ENCODE measurements at regions not wholly inside any gene's neighbourhood (a gene's known extent, or its start where the extent isn't known, plus 50 kb on each side); places are given as distances from the start of the nearest gene placed in this dataset.

- H3K4me3 Mint-ChIP-seq: no peak overlapping the region
- intact Hi-C loops (cut with micrococcal nuclease): loop anchor here (1.0 to 5.0 kb wide), 5 partner anchors 14 to 528 kb away; no protein-coding TSS in a partner anchor
- H3K9me3 ChIP-seq (ENCODE audit: control extremely low read depth in 1 of 3, control insufficient read depth in 2 of 3, insufficient read depth in 1 of 3, low read length in 2 of 3): peaks cover 0 to 8% (median 0%) of the 10 kb centered on the region in 3 donors
- no peak for DNase-seq
- no peak overlapping the region for H3K4me3 ChIP-seq (ENCODE audit: control extremely low read depth in 1 of 5, extremely low read depth in 1 of 5, insufficient read depth in 1 of 5, low read depth in 2 of 5, low read length in 4 of 5)
- no peak overlapping the region for H3K4me2 ChIP-seq (replicated peaks; ENCODE audit: low read depth, low read length, poor library complexity, severe bottlenecking)
- H3K36me3 ChIP-seq (replicated peaks in 1 of 2; ENCODE audit: control extremely low read depth in 1 of 2, control insufficient read depth in 1 of 2, extremely low read depth in 1 of 2, insufficient read depth in 2 of 2, low read length in 1 of 2): no peaks in the 10 kb centered on the region
- peaks cover 19 to 27% of the 10 kb centered on the region in 2 donors for H3K4me1 ChIP-seq (ENCODE audit: control insufficient read depth in 2 of 2, insufficient read depth in 2 of 2, low read length in 2 of 2)
- no peak overlapping the region for H3K27ac ChIP-seq (ENCODE audit: low read length in 2 of 2)
- no peaks in the 10 kb centered on the region for H3K27me3 Mint-ChIP-seq
- H3K4me1 Mint-ChIP-seq: peaks cover 32% of the 10 kb centered on the region
- no peaks in the 10 kb centered on the region for H3K79me2 ChIP-seq (ENCODE audit: control insufficient read depth, insufficient read depth, low read length)
- ChIA-PET POLR2A (interaction anchor here (2.9 kb wide), 1 partner anchor 13 kb away, joined by 9 read pairs; no protein-coding TSS in a partner anchor), CTCF (interaction anchor here (1.0 to 2.1 kb wide), 5 partner anchors 13 to 163 kb away, joined by 3 to 10 read pairs (median 5); no protein-coding TSS in a partner anchor)
- no peak for ATAC-seq (ENCODE audit: low read depth)
- TF ChIP-seq EZH2 (IDR thresholded peaks at IDR 0.05; ENCODE audit: borderline replicate concordance, insufficient read depth, low read depth, low read length, poor library complexity, severe bottlenecking): no peak
- TF ChIP-seq CTCF (IDR thresholded peaks at IDR 0.05): no peak
- H4K20me1 ChIP-seq (ENCODE audit: control insufficient read depth, insufficient read depth, low read length, poor library complexity, severe bottlenecking): no peaks in the 10 kb centered on the region
- peak overlapping the region; percentile 28 for H3K27ac Mint-ChIP-seq
- WGBS (ENCODE audit: insufficient coverage): 93% methylated on average over 2 of the region's 4 CpGs
- no peak overlapping the region for H2AFZ ChIP-seq (ENCODE audit: insufficient read depth, low read depth, low read length, poor library complexity, severe bottlenecking)
- no peaks in the 10 kb centered on the region for H3K27me3 ChIP-seq (replicated peaks in 1 of 4; ENCODE audit: control extremely low read depth in 1 of 4, control insufficient read depth in 3 of 4, insufficient read depth in 4 of 4, low read length in 3 of 4)
- H3K9ac ChIP-seq (ENCODE audit: low read length): no peak overlapping the region
- H3K9me3 Mint-ChIP-seq (ENCODE audit: insufficient read depth): no peaks in the 10 kb centered on the region
Observed at GRCh38 chr5:124584991-124585715, 161.3 kb downstream of the ZNF608 start.
